ENCODE measurements at regions not wholly inside any gene's neighbourhood (a gene's known extent, or its start where the extent isn't known, plus 50 kb on each side); places are given as distances from the start of the nearest gene placed in this dataset.

- intact Hi-C loops (cut with DNase I; ENCODE audit: low total_unique reads), result no loop called here
- DNase-seq (ENCODE audit: low spot score in 2 of 2), result no peak
- no peaks in the 10 kb centered on the region for H3K27me3 ChIP-seq
- TF ChIP-seq POLR2A (IDR thresholded peaks at IDR 0.05) (no peak), POLR2AphosphoS5 (IDR thresholded peaks at IDR 0.05) (no peak), CTCF (IDR thresholded peaks at IDR 0.05) (no peak)
- H3K4me3 ChIP-seq, result no peak overlapping the region
- H3K9me3 ChIP-seq, result no peaks in the 10 kb centered on the region
- no peak overlapping the region for H3K27ac ChIP-seq
- H3K36me3 ChIP-seq, result no peaks in the 10 kb centered on the region
- H3K4me1 ChIP-seq, result no peaks in the 10 kb centered on the region
Measured at GRCh38 chr17:69637446-69638156, 223.1 kb downstream of the MAP2K6 start.

DNA sequence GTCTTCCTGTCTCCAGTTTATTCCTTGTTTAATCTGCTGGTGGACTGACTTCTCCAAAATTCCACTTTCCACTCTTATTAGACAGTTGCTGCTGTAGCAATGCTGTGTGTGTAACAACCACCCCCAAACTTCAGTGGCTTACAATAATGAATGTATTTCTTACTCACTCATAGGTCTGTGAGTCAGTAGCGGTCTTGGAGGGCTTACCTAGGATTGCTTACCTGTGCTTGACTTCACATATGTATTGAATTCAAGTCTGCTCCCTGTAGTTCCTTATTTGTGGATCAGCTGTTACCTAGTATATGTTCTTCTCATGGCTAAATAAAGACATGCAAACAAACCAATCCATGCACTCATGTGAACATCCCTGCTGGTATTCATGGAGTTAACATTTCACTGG lies 224.6 kb downstream of the MAP2K6 start:
- no peak for TF ChIP-seq POLR2A (IDR thresholded peaks at IDR 0.05)
- TF ChIP-seq POLR2AphosphoS5 (IDR thresholded peaks at IDR 0.05), result no peak
- TF ChIP-seq CTCF (IDR thresholded peaks at IDR 0.05), result no peak
- Histone ChIP-seq H3K9me3 (no peaks in the 10 kb centered on the region), H3K4me3 (no peak overlapping the region), H3K4me1 (no peaks in the 10 kb centered on the region), H3K36me3 (no peaks in the 10 kb centered on the region), H3K27ac (no peak overlapping the region), H3K27me3 (no peaks in the 10 kb centered on the region)
- intact Hi-C loops (cut with DNase I; ENCODE audit: low total_unique reads), result no loop called here
- no peak for DNase-seq (ENCODE audit: low spot score in 2 of 2)

DNA sequence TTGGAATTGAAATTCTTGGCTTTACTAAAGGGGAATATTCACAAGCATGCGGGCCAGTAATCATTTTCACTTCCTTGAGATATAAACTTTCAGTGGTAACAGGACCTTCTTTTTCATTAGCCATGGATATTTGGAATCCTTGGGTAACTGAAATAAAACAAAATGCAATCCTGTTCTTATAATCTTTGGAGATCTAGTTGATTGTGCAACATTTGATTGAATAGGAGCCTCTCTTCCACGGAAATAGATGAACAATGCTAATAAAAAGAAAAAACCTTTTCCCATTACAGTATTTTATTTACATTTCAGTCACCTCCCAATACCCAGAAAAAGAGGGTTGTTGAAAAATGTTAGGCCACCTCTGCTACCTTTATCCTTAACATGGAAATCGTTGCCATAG lies 225.6 kb downstream of the MAP2K6 start:
- Histone ChIP-seq H3K9me3 (no peaks in the 10 kb centered on the region), H3K27me3 (no peaks in the 10 kb centered on the region), H3K4me1 (no peaks in the 10 kb centered on the region), H3K27ac (no peak overlapping the region), H3K4me3 (no peak overlapping the region), H3K36me3 (no peaks in the 10 kb centered on the region)
- intact Hi-C loops (cut with DNase I; ENCODE audit: low total_unique reads), result no loop called here
- no peak for DNase-seq (ENCODE audit: low spot score in 2 of 2)
- TF ChIP-seq CTCF (IDR thresholded peaks at IDR 0.05) (no peak), POLR2A (IDR thresholded peaks at IDR 0.05) (no peak), POLR2AphosphoS5 (IDR thresholded peaks at IDR 0.05) (no peak)

DNA sequence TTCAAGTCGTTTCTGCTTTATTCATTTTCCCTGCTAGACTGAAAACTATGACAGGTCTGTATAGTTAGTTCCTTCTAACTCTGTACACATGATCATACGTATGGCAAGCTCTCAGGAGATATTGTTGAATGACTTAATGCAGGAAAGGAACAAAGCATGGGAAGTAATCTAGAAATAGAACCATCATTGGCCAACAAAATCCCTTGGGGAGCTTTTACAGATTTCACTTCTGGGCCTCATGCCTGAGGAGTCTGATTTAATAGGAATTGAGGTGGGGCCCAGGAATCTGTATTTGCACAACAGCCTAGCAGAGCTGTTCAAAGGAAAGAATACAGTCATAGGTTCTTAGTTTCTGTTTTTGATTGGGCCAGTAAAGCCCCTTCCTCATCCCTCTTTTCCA lies 229.2 kb downstream of the MAP2K6 start:
- Histone ChIP-seq H3K4me3 (no peak overlapping the region), H3K9me3 (no peaks in the 10 kb centered on the region), H3K27me3 (no peaks in the 10 kb centered on the region), H3K36me3 (no peaks in the 10 kb centered on the region), H3K4me1 (no peaks in the 10 kb centered on the region), H3K27ac (no peak overlapping the region)
- DNase-seq (ENCODE audit: low spot score in 2 of 2), result no peak
- TF ChIP-seq POLR2AphosphoS5 (IDR thresholded peaks at IDR 0.05), result no peak
- no peak for TF ChIP-seq CTCF (IDR thresholded peaks at IDR 0.05)
- no peak for TF ChIP-seq POLR2A (IDR thresholded peaks at IDR 0.05)
- intact Hi-C loops (cut with DNase I; ENCODE audit: low total_unique reads), result no loop called here

GRCh38 chr17:69646729-69647128 lies 232.2 kb downstream of the MAP2K6 start:
- Histone ChIP-seq H3K27ac (no peak overlapping the region), H3K4me1 (no peaks in the 10 kb centered on the region), H3K36me3 (no peaks in the 10 kb centered on the region), H3K9me3 (no peaks in the 10 kb centered on the region), H3K27me3 (no peaks in the 10 kb centered on the region), H3K4me3 (no peak overlapping the region)
- intact Hi-C loops (cut with DNase I; ENCODE audit: low total_unique reads), result no loop called here
- no peak for DNase-seq (ENCODE audit: low spot score in 2 of 2)
- no peak for TF ChIP-seq POLR2A (IDR thresholded peaks at IDR 0.05)
- TF ChIP-seq POLR2AphosphoS5 (IDR thresholded peaks at IDR 0.05), result no peak
- TF ChIP-seq CTCF (IDR thresholded peaks at IDR 0.05), result no peak

All from breast epithelium (tissue), 4 donors.